ENCODE measurements at regions not wholly inside any gene's neighbourhood (a gene's known extent, or its start where the extent isn't known, plus 50 kb on each side); places are given as distances from the start of the nearest gene placed in this dataset.

- no peak for DNase-seq (ENCODE audit: low read depth in 2 of 2)
Observed at GRCh38 chr4:149296503-149296902, 519.1 kb downstream of the IQCM start.

GRCh38 chr4:149296084-149296483 is 519.6 kb downstream of the IQCM start:
- no peak for DNase-seq (ENCODE audit: low read depth in 2 of 2)

- no peak for DNase-seq (ENCODE audit: low read depth in 2 of 2)
Observed at GRCh38 chr4:149294601-149295000, 521.0 kb downstream of the IQCM start.

- no peak for DNase-seq (ENCODE audit: low read depth in 2 of 2)
Observed at GRCh38 chr4:149293046-149293649, 522.5 kb downstream of the IQCM start.

GRCh38 chr4:149292425-149293007 is 523.1 kb downstream of the IQCM start:
- no peak for DNase-seq (ENCODE audit: low read depth in 2 of 2)

GRCh38 chr4:149291463-149291862 is 524.2 kb downstream of the IQCM start:
- DNase-seq (ENCODE audit: low read depth in 2 of 2), result no peak

GRCh38 chr4:149280806-149281205 is 534.8 kb downstream of the IQCM start:
- DNase-seq (ENCODE audit: low read depth in 2 of 2), result no peak

GRCh38 chr4:149279776-149280175 is 535.9 kb downstream of the IQCM start:
- DNase-seq (ENCODE audit: low read depth in 2 of 2), result no peak

- DNase-seq (ENCODE audit: low read depth in 2 of 2), result no peak
Observed at GRCh38 chr4:149279331-149279730, 536.3 kb downstream of the IQCM start.

- DNase-seq (ENCODE audit: low read depth in 2 of 2), result no peak
Observed at GRCh38 chr4:149277705-149278104, 537.9 kb downstream of the IQCM start.

- no peak for DNase-seq (ENCODE audit: low read depth in 2 of 2)
Observed at GRCh38 chr4:149269835-149270234, 545.8 kb downstream of the IQCM start.

- DNase-seq (ENCODE audit: low read depth in 2 of 2), result no peak
Observed at GRCh38 chr4:149266301-149266700, 549.3 kb downstream of the IQCM start.

GRCh38 chr4:149265645-149266044 is 550.0 kb downstream of the IQCM start:
- DNase-seq (ENCODE audit: low read depth in 2 of 2), result no peak

- peak; percentile 29 to 32 for DNase-seq (ENCODE audit: low read depth in 2 of 2)
Observed at GRCh38 chr4:149264093-149264733, 551.4 kb downstream of the IQCM start.

- no peak for DNase-seq (ENCODE audit: low read depth in 2 of 2)
Observed at GRCh38 chr4:149248191-149248764, 567.4 kb downstream of the IQCM start.

GRCh38 chr4:149247164-149247563 is 568.5 kb downstream of the IQCM start:
- no peak for DNase-seq (ENCODE audit: low read depth in 2 of 2)

- no peak for DNase-seq (ENCODE audit: low read depth in 2 of 2)
Observed at GRCh38 chr4:149245333-149245732, 570.3 kb downstream of the IQCM start.

- no peak for DNase-seq (ENCODE audit: low read depth in 2 of 2)
Observed at GRCh38 chr4:149238097-149238496, 577.5 kb downstream of the IQCM start.

- DNase-seq (ENCODE audit: low read depth in 2 of 2), result no peak
Observed at GRCh38 chr4:149234798-149235197, 580.8 kb downstream of the IQCM start.

GRCh38 chr4:149223659-149224058 is 592.0 kb downstream of the IQCM start:
- peak; percentile 26 to 27 for DNase-seq (ENCODE audit: low read depth in 2 of 2)

GRCh38 chr4:149218672-149219071 is 597.0 kb downstream of the IQCM start:
- DNase-seq (ENCODE audit: low read depth in 2 of 2), result no peak

GRCh38 chr4:149214301-149214700 is 601.3 kb downstream of the IQCM start:
- no peak for DNase-seq (ENCODE audit: low read depth in 2 of 2)

- peak; percentile 58 to 65 for DNase-seq (ENCODE audit: low read depth in 2 of 2)
Observed at GRCh38 chr4:149211876-149212275, 603.8 kb downstream of the IQCM start.
